SK-N-SH treated with all-trans-retinoic acid at 6 μM for 48 hours (cell line): ENCODE measurements at regions not wholly inside any gene's neighbourhood (a gene's known extent, or its start where the extent isn't known, plus 50 kb on each side); places are given as distances from the start of the nearest gene placed in this dataset.

Source experiments
- CREB5 ChIP-seq: fragments of 250-450 bp; sonication (Bioruptor Pico); IDR thresholded peaks from 2 replicates; pipeline ENCODE4 v1.5.1; 2020; ENCODE audit warnings: low read depth, mild to moderate bottlenecking, moderate library complexity
- ESRRG ChIP-seq: fragments of 250-450 bp; sonication (Bioruptor Pico); IDR thresholded peaks from 2 replicates; pipeline ENCODE4 v1.6.1; 2021; ENCODE audit warnings: mild to moderate bottlenecking
- OSR1 ChIP-seq: fragments of 250-450 bp; sonication (Bioruptor Pico); IDR thresholded peaks from 2 replicates; pipeline ENCODE4 v1.8.0; 2022; ENCODE audit warnings: moderate library complexity, mild to moderate bottlenecking, inconsistent platforms
- PPARA ChIP-seq: fragments of 250-450 bp; sonication (Bioruptor Pico); IDR thresholded peaks from 2 replicates; pipeline ENCODE4 v1.5.0; 2020; ENCODE audit warnings: mild to moderate bottlenecking, borderline replicate concordance
- RARB ChIP-seq: fragments of 250-450 bp; sonication (Bioruptor Pico); IDR thresholded peaks from 2 replicates; pipeline ENCODE4 v1.8.0; 2021; ENCODE audit warnings: mild to moderate bottlenecking, moderate library complexity

GRCh38 chr15:78696436-78696835 lies 55.4 kb upstream of the CHRNB4 start:
- no peak for TF ChIP-seq OSR1 (CRISPR knock-in tag)
- no peak for TF ChIP-seq CREB5 (CRISPR knock-in tag)
- TF ChIP-seq PPARA = no peak
- no peak for TF ChIP-seq RARB (CRISPR knock-in tag)
- no peak for TF ChIP-seq ESRRG (CRISPR knock-in tag)
